H1 (cell line): ENCODE measurements at regions not wholly inside any gene's neighbourhood (a gene's known extent, or its start where the extent isn't known, plus 50 kb on each side); places are given as distances from the start of the nearest gene placed in this dataset.

ENCODE experiments used
- BRCA1 ChIP-seq: IDR thresholded peaks from 2 replicates; pipeline ENCODE4 v1.6.1; 2012; ENCODE audit warnings: low read depth, low read length, improper control_type of control experiment
- PHF8 ChIP-seq: fragments of 200-600 bp; sonication (generic); conservative IDR thresholded peaks from 2 replicates; pipeline ENCODE4 v1.7.1; 2012; ENCODE audit warnings: low read depth, mild to moderate bottlenecking, inconsistent platforms, low read length, moderate library complexity

GRCh38 chr16:51665436-51665998 is 514.4 kb upstream of the SALL1 start (continued):
- TF ChIP-seq PHF8 (no peak), BRCA1 (no peak)
